ENCODE measurements at regions not wholly inside any gene's neighbourhood (a gene's known extent, or its start where the extent isn't known, plus 50 kb on each side); places are given as distances from the start of the nearest gene placed in this dataset.
"Not testable (repeated sequence)": the region's sequence is repeated elsewhere in the genome, so short reads cannot be mapped to it uniquely, and the experiment has no call there.

DNA sequence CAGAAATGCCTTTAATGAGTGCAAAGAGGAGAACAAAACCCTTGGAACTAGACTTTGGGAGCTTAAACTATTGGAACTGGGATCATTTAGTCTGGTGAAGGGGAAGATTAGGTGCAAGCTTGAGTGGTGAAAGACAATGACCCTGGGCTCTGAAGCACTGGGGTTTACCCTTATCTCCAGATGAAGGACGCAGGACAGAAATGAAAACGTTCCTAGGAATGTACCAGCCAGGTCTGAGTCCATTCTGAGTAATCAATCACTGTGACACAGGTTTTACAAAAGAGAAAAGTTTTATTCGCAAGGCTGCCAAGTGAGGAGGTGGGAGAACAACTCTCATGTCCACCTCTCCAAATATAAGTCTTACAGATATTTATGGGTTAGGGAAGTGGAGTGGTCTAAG, 249.1 kb downstream of the LRIG3 start:
- no peaks in the 10 kb centered on the region for H3K9me3 ChIP-seq
- no peak for TF ChIP-seq CTCF (IDR thresholded peaks at IDR 0.05)
- intact Hi-C loops (cut with DNase I), result no loop called here
- ATAC-seq (no peak), DNase-seq (no peak)
- no peak overlapping the region for H3K4me3 ChIP-seq
- no peak overlapping the region for H3K27ac ChIP-seq
- H3K27me3 ChIP-seq (ENCODE audit: insufficient read depth in 3 of 3, low read length in 2 of 3), result no peaks in the 10 kb centered on the region
- H3K4me1 ChIP-seq, result no peaks in the 10 kb centered on the region
- H3K36me3 ChIP-seq (ENCODE audit: insufficient read depth in 1 of 2, low read depth in 1 of 2), result no peaks in the 10 kb centered on the region
- 62 to 67% (median 65%) methylated on average over 3 of the region's 3 CpGs for WGBS, 3 donors

GRCh38 chr12:58673021-58673420, 247.3 kb downstream of the LRIG3 start:
- Histone ChIP-seq H3K4me3 (no peak overlapping the region), H3K4me1 (no peaks in the 10 kb centered on the region), H3K27me3 (ENCODE audit: insufficient read depth in 3 of 3, low read length in 2 of 3) (no peaks in the 10 kb centered on the region), H3K36me3 (ENCODE audit: insufficient read depth in 1 of 2, low read depth in 1 of 2) (no peaks in the 10 kb centered on the region), H3K9me3 (peaks cover 5% of the 10 kb centered on the region), H3K27ac (no peak overlapping the region)
- TF ChIP-seq CTCF (IDR thresholded peaks at IDR 0.05), result no peak
- ATAC-seq (no peak), DNase-seq (no peak)
- intact Hi-C loops (cut with DNase I), result no loop called here

DNA sequence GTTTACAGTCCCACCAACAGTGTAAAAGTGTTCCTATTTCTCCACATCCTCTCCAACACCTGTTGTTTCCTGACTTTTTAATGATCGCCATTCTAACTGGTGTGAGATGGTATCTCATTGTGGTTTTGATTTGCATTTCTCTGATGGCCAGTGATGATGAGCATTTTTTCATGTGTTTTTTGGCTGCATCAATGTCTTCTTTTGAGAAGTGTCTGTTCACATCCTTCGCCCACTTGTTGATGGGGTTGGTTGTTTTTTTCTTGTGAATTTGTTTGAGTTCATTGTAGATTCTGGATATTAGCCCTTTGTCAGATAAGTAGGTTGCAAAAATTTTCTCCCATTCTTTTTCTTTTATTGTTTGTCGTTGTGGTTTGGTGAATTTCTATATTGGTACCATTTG, 242.5 kb downstream of the LRIG3 start:
- intact Hi-C loops (cut with DNase I); H3K27ac ChIP-seq; ATAC-seq; H3K4me3 ChIP-seq; H3K27me3 ChIP-seq (ENCODE audit: insufficient read depth in 3 of 3, low read length in 2 of 3); H3K4me1 ChIP-seq; H3K36me3 ChIP-seq (ENCODE audit: insufficient read depth in 1 of 2, low read depth in 1 of 2); DNase-seq: not testable (repeated sequence)
- 95 to 98% (median 96%) methylated on average over 2 of the region's 3 CpGs for WGBS, 3 donors
- H3K9me3 ChIP-seq, result peaks cover 22% of the 10 kb centered on the region

- DNase-seq (no peak), ATAC-seq (no peak)
- no peak for TF ChIP-seq CTCF (IDR thresholded peaks at IDR 0.05)
- Histone ChIP-seq H3K4me3 (no peak overlapping the region), H3K4me1 (no peaks in the 10 kb centered on the region), H3K9me3 (peaks cover 22% of the 10 kb centered on the region), H3K36me3 (ENCODE audit: insufficient read depth in 1 of 2, low read depth in 1 of 2) (no peaks in the 10 kb centered on the region), H3K27me3 (ENCODE audit: insufficient read depth in 3 of 3, low read length in 2 of 3) (no peaks in the 10 kb centered on the region), H3K27ac (no peak overlapping the region)
- intact Hi-C loops (cut with DNase I), result no loop called here
- 82 to 90% (median 82%) methylated on average over 2 of the region's 2 CpGs for WGBS, 3 donors
Observed at GRCh38 chr12:58678753-58679152, 241.6 kb downstream of the LRIG3 start.

DNA sequence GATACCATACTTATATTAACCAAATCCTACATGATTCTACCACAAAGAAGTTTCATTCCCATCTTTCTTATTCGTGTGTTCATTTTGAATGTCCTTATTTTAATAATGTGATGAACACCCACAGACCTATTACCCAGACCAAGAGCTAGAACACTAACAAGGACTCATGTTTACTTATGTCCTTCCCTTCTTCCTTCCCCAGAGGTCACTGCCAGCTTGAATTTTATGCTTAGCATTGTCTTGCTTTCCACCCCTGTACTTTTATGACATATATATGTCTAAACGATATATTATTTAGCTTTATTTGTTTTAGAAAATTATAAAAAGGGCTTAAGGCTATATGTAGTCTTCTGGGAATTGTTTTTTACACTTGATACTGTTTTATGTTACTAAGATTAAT, 238.6 kb downstream of the LRIG3 start:
- ATAC-seq, result no peak
- H3K4me1 ChIP-seq, result no peaks in the 10 kb centered on the region
- 79 to 86% (median 81%) methylated on average over 2 of the region's 2 CpGs for WGBS, 3 donors
- no peak for DNase-seq
- H3K36me3 ChIP-seq (ENCODE audit: insufficient read depth in 1 of 2, low read depth in 1 of 2), result no peaks in the 10 kb centered on the region
- peaks cover 20% of the 10 kb centered on the region for H3K9me3 ChIP-seq
- no peaks in the 10 kb centered on the region for H3K27me3 ChIP-seq (ENCODE audit: insufficient read depth in 3 of 3, low read length in 2 of 3)
- intact Hi-C loops (cut with DNase I), result no loop called here
- no peak overlapping the region for H3K4me3 ChIP-seq
- no peak for TF ChIP-seq CTCF (IDR thresholded peaks at IDR 0.05)
- no peak overlapping the region for H3K27ac ChIP-seq
